ENCODE measurements at regions not wholly inside any gene's neighbourhood (a gene's known extent, or its start where the extent isn't known, plus 50 kb on each side); places are given as distances from the start of the nearest gene placed in this dataset.

DNA sequence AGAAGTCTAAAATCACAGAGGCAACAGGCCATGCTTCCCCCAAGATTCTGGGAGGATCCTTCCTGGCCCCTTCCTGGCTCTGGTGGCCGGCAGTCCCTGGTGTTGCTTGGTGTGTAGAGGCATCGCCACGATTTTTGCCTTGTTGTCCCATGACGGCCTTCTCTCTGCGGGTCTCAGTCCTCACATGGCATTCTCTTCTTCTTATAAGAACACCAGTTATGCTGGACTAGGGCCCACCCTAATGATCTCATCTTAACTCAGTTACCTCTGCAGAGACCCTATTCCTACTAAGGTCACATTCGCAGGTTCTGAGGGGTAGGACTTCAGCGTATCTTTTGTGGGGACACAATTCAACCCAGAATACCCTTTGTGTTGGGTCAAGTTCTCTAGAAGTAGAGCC, 168.0 kb downstream of the LINC00237 start:
- Histone ChIP-seq H3K36me3 (ENCODE audit: insufficient read depth, low read length) (no peaks in the 10 kb centered on the region), H3K9ac (ENCODE audit: low read depth, low read length) (no peak overlapping the region), H3K9me3 (ENCODE audit: control insufficient read depth, insufficient read depth, low read length) (no peaks in the 10 kb centered on the region), H3K4me1 (ENCODE audit: insufficient read depth, low read length) (no peaks in the 10 kb centered on the region)

- Histone ChIP-seq H3K9ac (ENCODE audit: low read depth, low read length) (no peak overlapping the region), H3K36me3 (ENCODE audit: insufficient read depth, low read length) (no peaks in the 10 kb centered on the region), H3K9me3 (ENCODE audit: control insufficient read depth, insufficient read depth, low read length) (no peaks in the 10 kb centered on the region), H3K4me1 (ENCODE audit: insufficient read depth, low read length) (no peaks in the 10 kb centered on the region)
Measured at GRCh38 chr20:20933142-20933958, 172.8 kb downstream of the LINC00237 start.

- no peaks in the 10 kb centered on the region for H3K36me3 ChIP-seq (ENCODE audit: insufficient read depth, low read length)
- H3K4me1 ChIP-seq (ENCODE audit: insufficient read depth, low read length) = no peaks in the 10 kb centered on the region
- no peaks in the 10 kb centered on the region for H3K9me3 ChIP-seq (ENCODE audit: control insufficient read depth, insufficient read depth, low read length)
- no peak overlapping the region for H3K9ac ChIP-seq (ENCODE audit: low read depth, low read length)
Measured at GRCh38 chr20:20932156-20932555, 174.0 kb downstream of the LINC00237 start.

DNA sequence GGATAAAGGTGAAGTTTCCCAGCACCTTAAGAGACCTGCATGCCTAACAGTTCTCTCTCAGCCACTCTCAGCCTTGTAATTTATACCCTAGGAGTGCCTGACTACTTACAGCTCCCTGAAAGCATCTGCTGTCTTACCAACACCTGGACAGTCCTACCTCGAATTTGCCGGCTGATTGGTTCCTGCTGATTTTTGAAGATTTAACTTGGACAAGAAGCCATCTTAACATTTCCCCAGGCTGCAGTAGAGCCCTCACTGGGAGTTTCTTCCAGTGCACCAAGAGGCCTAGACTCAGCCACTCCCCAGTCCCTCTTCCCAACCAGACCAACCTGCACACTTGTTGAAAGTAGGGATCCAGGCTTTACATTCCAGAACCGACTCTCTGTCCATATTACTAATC, 174.5 kb downstream of the LINC00237 start:
- H3K36me3 ChIP-seq (ENCODE audit: insufficient read depth, low read length) = no peaks in the 10 kb centered on the region
- no peak overlapping the region for H3K9ac ChIP-seq (ENCODE audit: low read depth, low read length)
- no peaks in the 10 kb centered on the region for H3K4me1 ChIP-seq (ENCODE audit: insufficient read depth, low read length)
- H3K9me3 ChIP-seq (ENCODE audit: control insufficient read depth, insufficient read depth, low read length) = no peaks in the 10 kb centered on the region

- Histone ChIP-seq H3K36me3 (ENCODE audit: insufficient read depth, low read length) (no peaks in the 10 kb centered on the region), H3K4me1 (ENCODE audit: insufficient read depth, low read length) (no peaks in the 10 kb centered on the region)
Measured at GRCh38 chr20:20931024-20931423, 175.1 kb downstream of the LINC00237 start.

GRCh38 chr20:20930500-20930899, 175.7 kb downstream of the LINC00237 start:
- Histone ChIP-seq H3K4me1 (ENCODE audit: insufficient read depth, low read length) (no peaks in the 10 kb centered on the region), H3K36me3 (ENCODE audit: insufficient read depth, low read length) (no peaks in the 10 kb centered on the region), H3K9me3 (ENCODE audit: control insufficient read depth, insufficient read depth, low read length) (no peaks in the 10 kb centered on the region), H3K9ac (ENCODE audit: low read depth, low read length) (no peak overlapping the region)

More at GRCh38 chr20:20931024-20931423, 175.1 kb downstream of the LINC00237 start:
- Histone ChIP-seq H3K9me3 (ENCODE audit: control insufficient read depth, insufficient read depth, low read length) (no peaks in the 10 kb centered on the region), H3K9ac (ENCODE audit: low read depth, low read length) (no peak overlapping the region)

GRCh38 chr20:20929341-20929740, 176.8 kb downstream of the LINC00237 start:
- Histone ChIP-seq H3K36me3 (ENCODE audit: insufficient read depth, low read length) (no peaks in the 10 kb centered on the region), H3K9ac (ENCODE audit: low read depth, low read length) (no peak overlapping the region), H3K4me1 (ENCODE audit: insufficient read depth, low read length) (no peaks in the 10 kb centered on the region), H3K9me3 (ENCODE audit: control insufficient read depth, insufficient read depth, low read length) (no peaks in the 10 kb centered on the region)

GRCh38 chr20:20926222-20926905, 179.8 kb downstream of the LINC00237 start:
- H3K4me1 ChIP-seq (ENCODE audit: insufficient read depth, low read length) = no peaks in the 10 kb centered on the region
- no peak overlapping the region for H3K9ac ChIP-seq (ENCODE audit: low read depth, low read length)
- no peaks in the 10 kb centered on the region for H3K36me3 ChIP-seq (ENCODE audit: insufficient read depth, low read length)
- H3K9me3 ChIP-seq (ENCODE audit: control insufficient read depth, insufficient read depth, low read length) = no peaks in the 10 kb centered on the region

GRCh38 chr20:20920433-20920832, 185.7 kb downstream of the LINC00237 start:
- H3K36me3 ChIP-seq (ENCODE audit: insufficient read depth, low read length) = no peaks in the 10 kb centered on the region
- no peaks in the 10 kb centered on the region; the same call in 1 of the 2 replicates for H3K9me3 ChIP-seq (ENCODE audit: control insufficient read depth, insufficient read depth, low read length)
- no peaks in the 10 kb centered on the region for H3K4me1 ChIP-seq (ENCODE audit: insufficient read depth, low read length)
- H3K9ac ChIP-seq (ENCODE audit: low read depth, low read length) = no peak overlapping the region

DNA sequence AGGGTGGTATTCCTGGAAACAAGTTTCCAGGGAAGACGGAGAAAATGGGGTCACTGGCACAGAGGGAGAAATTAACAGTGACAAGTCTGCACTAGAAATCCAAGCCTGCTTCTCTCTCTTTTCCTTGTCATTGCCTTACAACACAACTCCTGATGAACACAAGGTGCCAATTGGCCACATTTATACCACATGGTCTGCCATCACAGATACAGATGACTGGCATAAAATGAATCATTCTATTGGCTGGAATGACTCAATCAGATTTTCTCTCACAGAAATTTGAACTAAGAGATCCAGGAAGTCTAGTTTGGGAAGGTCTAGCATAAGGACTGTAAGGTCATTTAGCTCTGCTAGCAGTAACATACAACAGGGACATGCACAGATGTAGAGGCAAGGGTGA, 190.3 kb downstream of the LINC00237 start:
- Histone ChIP-seq H3K4me1 (ENCODE audit: insufficient read depth, low read length) (no peaks in the 10 kb centered on the region), H3K36me3 (ENCODE audit: insufficient read depth, low read length) (no peaks in the 10 kb centered on the region), H3K9me3 (ENCODE audit: control insufficient read depth, insufficient read depth, low read length) (no peaks in the 10 kb centered on the region; the same call in 1 of the 2 replicates), H3K9ac (ENCODE audit: low read depth, low read length) (no peak overlapping the region)

- Histone ChIP-seq H3K9ac (ENCODE audit: low read depth, low read length) (no peak overlapping the region), H3K36me3 (ENCODE audit: insufficient read depth, low read length) (no peaks in the 10 kb centered on the region), H3K9me3 (ENCODE audit: control insufficient read depth, insufficient read depth, low read length) (peaks cover 6% of the 10 kb centered on the region), H3K4me1 (ENCODE audit: insufficient read depth, low read length) (no peaks in the 10 kb centered on the region)
Measured at GRCh38 chr20:20904501-20904831, 192.0 kb upstream of the RALGAPA2 start.

- Histone ChIP-seq H3K9ac (ENCODE audit: low read depth, low read length) (no peak overlapping the region), H3K9me3 (ENCODE audit: control insufficient read depth, insufficient read depth, low read length) (peaks cover under 1% of the 10 kb centered on the region), H3K36me3 (ENCODE audit: insufficient read depth, low read length) (no peaks in the 10 kb centered on the region), H3K4me1 (ENCODE audit: insufficient read depth, low read length) (no peaks in the 10 kb centered on the region)
Measured at GRCh38 chr20:20903773-20904500, 191.5 kb upstream of the RALGAPA2 start.

DNA sequence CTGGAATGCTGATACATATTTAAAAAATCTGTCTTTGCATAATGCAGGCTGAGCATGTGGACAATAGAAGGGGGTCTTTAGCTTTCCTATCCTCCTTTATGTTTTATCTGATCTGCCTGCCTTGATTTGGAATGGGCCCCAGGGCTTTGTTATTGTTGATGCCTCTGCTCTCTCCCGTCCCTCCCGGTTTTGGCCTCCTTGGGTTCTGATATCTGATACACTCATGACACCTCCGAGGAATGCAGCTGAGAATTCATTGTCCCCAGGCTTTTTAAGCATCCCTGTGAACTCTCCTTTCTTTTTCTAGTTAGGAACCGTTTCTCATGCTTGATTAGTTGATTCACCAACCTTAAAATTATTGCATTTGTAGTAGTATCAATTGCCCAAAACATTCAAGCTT, 185.5 kb upstream of the RALGAPA2 start:
- Histone ChIP-seq H3K4me1 (ENCODE audit: insufficient read depth, low read length) (peaks cover 6% of the 10 kb centered on the region; the same call in 1 of the 2 replicates), H3K9me3 (ENCODE audit: control insufficient read depth, insufficient read depth, low read length) (no peaks in the 10 kb centered on the region), H3K9ac (ENCODE audit: low read depth, low read length) (no peak overlapping the region), H3K36me3 (ENCODE audit: insufficient read depth, low read length) (no peaks in the 10 kb centered on the region)

DNA sequence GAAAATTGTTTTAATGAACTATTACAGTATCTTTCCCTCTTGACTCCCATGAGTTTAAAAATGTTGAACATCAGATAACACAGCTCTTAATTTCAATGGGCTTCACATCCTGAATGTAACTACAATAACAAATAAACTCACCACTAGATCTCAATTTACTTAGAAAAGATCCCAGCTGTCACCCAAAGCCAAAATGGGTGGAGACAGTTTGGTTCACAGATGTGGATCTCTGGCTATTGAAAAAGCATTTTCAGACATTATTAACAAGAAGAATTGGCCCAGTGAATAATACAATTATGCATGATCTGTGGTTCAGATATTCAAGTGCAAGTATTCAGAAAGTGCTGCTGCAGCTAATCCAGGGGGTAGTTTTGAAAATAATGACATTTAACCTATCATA, 184.7 kb upstream of the RALGAPA2 start:
- Histone ChIP-seq H3K4me1 (ENCODE audit: insufficient read depth, low read length) (peaks cover 6% of the 10 kb centered on the region; the same call in 1 of the 2 replicates), H3K9me3 (ENCODE audit: control insufficient read depth, insufficient read depth, low read length) (no peaks in the 10 kb centered on the region), H3K9ac (ENCODE audit: low read depth, low read length) (no peak overlapping the region), H3K36me3 (ENCODE audit: insufficient read depth, low read length) (no peaks in the 10 kb centered on the region)

All from ES-I3 (cell line).